Endodermal cell (in vitro differentiated cells): ENCODE measurements at regions not wholly inside any gene's neighbourhood (a gene's known extent, or its start where the extent isn't known, plus 50 kb on each side); places are given as distances from the start of the nearest gene placed in this dataset.

ENCODE experiments used
- DNase-seq: peaks from one replicate; pipeline ENCODE4 v3.0.0-alpha.2; 2017
- H3K27ac ChIP-seq: 2 replicates; pipeline ENCODE4 v1.5.1; 2013; ENCODE audit warnings: mild to moderate bottlenecking, low read depth, low read length, moderate library complexity
- H3K27me3 ChIP-seq: 2 replicates; pipeline ENCODE4 v1.6.1; 2013; ENCODE audit warnings: mild to moderate bottlenecking, low read length, moderate library complexity; ENCODE audit not compliant: insufficient read depth, control insufficient read depth, poor library complexity, severe bottlenecking
- H3K36me3 ChIP-seq: 2 replicates; pipeline ENCODE4 v1.7.0; 2013; ENCODE audit warnings: mild to moderate bottlenecking, low read length, moderate library complexity; ENCODE audit not compliant: control insufficient read depth, insufficient read depth
- H3K4me1 ChIP-seq: one replicate; pipeline ENCODE4 v1.7.0; 2013; ENCODE audit warnings: low read length; ENCODE audit not compliant: control insufficient read depth, insufficient read depth
- H3K4me3 ChIP-seq: 2 replicates; pipeline ENCODE4 v1.5.1; 2013; ENCODE audit warnings: mild to moderate bottlenecking, low read length, moderate library complexity
- H3K9ac ChIP-seq: 2 replicates; pipeline ENCODE4 v1.6.1; 2013; ENCODE audit warnings: mild to moderate bottlenecking, low read length, moderate library complexity; ENCODE audit not compliant: poor library complexity, severe bottlenecking; ENCODE audit errors: extremely low read depth
- H3K9me3 ChIP-seq: 2 replicates; pipeline ENCODE4 v1.6.1; 2013; ENCODE audit warnings: mild to moderate bottlenecking, low read length, moderate library complexity; ENCODE audit not compliant: control insufficient read depth
- H3K27ac Mint-ChIP-seq: 2 replicates; pipeline ENCODE4 v1.8.0; 2020; ENCODE audit warnings: mixed read lengths
- H3K27me3 Mint-ChIP-seq: 2 replicates; pipeline ENCODE4 v1.8.0; 2021; ENCODE audit warnings: mild to moderate bottlenecking, mixed read lengths; ENCODE audit not compliant: insufficient read depth
- H3K36me3 Mint-ChIP-seq: 2 replicates; pipeline ENCODE4 v1.8.0; 2020; ENCODE audit warnings: low read depth, mixed read lengths
- H3K4me1 Mint-ChIP-seq: 2 replicates; pipeline ENCODE4 v1.8.0; 2020; ENCODE audit warnings: mixed read lengths
- H3K4me3 Mint-ChIP-seq: 2 replicates; pipeline ENCODE4 v1.8.0; 2020; ENCODE audit warnings: mild to moderate bottlenecking, moderate library complexity, mixed read lengths
- H3K9me3 Mint-ChIP-seq: 2 replicates; pipeline ENCODE4 v1.8.0; 2020; ENCODE audit warnings: mild to moderate bottlenecking, mixed read lengths
- CTCF ChIP-seq: fragments of 200-600 bp; sonication (generic); conservative IDR thresholded peaks from 2 replicates; pipeline ENCODE4 v1.5.0; 2021; ENCODE audit warnings: antibody characterized with exemption, mild to moderate bottlenecking
- WGBS, 2 experiments: methylation state at CpG; one replicate each; pipeline versions ENCODE4 v1.1.5 to v1.1.7; 2013; ENCODE audit warnings: missing lambda C conversion rate in 2 of 2, mixed read lengths in 1 of 2; ENCODE audit not compliant: insufficient coverage in 1 of 2, insufficient read length in 1 of 2; 5-methylcytosine and 5-hydroxymethylcytosine counted together

- Histone ChIP-seq H3K27me3 (no peaks in the 10 kb centered on the region), H3K4me3 (no peak overlapping the region), H3K27ac (no peak overlapping the region), H3K9ac (no peak overlapping the region), H3K4me1 (no peaks in the 10 kb centered on the region), H3K9me3 (no peaks in the 10 kb centered on the region), H3K36me3 (no peaks in the 10 kb centered on the region)
- Mint-ChIP-seq H3K36me3 (no peaks in the 10 kb centered on the region), H3K27ac (no peak overlapping the region), H3K4me3 (no peak overlapping the region), H3K4me1 (peaks cover 1% of the 10 kb centered on the region), H3K27me3 (no peaks in the 10 kb centered on the region), H3K9me3 (no peaks in the 10 kb centered on the region)
- TF ChIP-seq CTCF: no peak
- no peak for DNase-seq
Measured at GRCh38 chr9:80701061-80701460, 988.3 kb downstream of the TLE1 start.

- WGBS, 2 experiments: 77% methylated on average over 2 of the region's 2 CpGs; no CpG with 5 or more reads in 1 of the 2 experiments
- Histone ChIP-seq H3K27me3 (no peaks in the 10 kb centered on the region), H3K9ac (no peak overlapping the region), H3K36me3 (no peaks in the 10 kb centered on the region), H3K27ac (peak overlapping the region; percentile 9), H3K9me3 (no peaks in the 10 kb centered on the region), H3K4me1 (no peaks in the 10 kb centered on the region), H3K4me3 (no peak overlapping the region)
- Mint-ChIP-seq H3K4me3 (no peak overlapping the region), H3K27ac (no peak overlapping the region), H3K9me3 (no peaks in the 10 kb centered on the region), H3K4me1 (peaks cover 1% of the 10 kb centered on the region), H3K27me3 (no peaks in the 10 kb centered on the region), H3K36me3 (no peaks in the 10 kb centered on the region)
- no peak for TF ChIP-seq CTCF
- no peak for DNase-seq
Measured at GRCh38 chr9:80699511-80699998, 989.8 kb downstream of the TLE1 start.

- no peak overlapping the region for H3K9ac ChIP-seq
- H3K4me3 ChIP-seq: no peak overlapping the region
- H3K9me3 ChIP-seq: no peaks in the 10 kb centered on the region
- no peaks in the 10 kb centered on the region for H3K27me3 ChIP-seq
- Mint-ChIP-seq H3K36me3 (no peaks in the 10 kb centered on the region), H3K9me3 (no peaks in the 10 kb centered on the region), H3K4me1 (peaks cover 1% of the 10 kb centered on the region), H3K4me3 (no peak overlapping the region), H3K27me3 (no peaks in the 10 kb centered on the region), H3K27ac (no peak overlapping the region)
- H3K4me1 ChIP-seq: no peaks in the 10 kb centered on the region
- peak overlapping the region; percentile 9 for H3K27ac ChIP-seq
- DNase-seq: no peak
- 93% methylated on average over 2 of the region's 2 CpGs for WGBS, 2 experiments
- no peaks in the 10 kb centered on the region for H3K36me3 ChIP-seq
- no peak for TF ChIP-seq CTCF
Measured at GRCh38 chr9:80698725-80699410, 990.5 kb downstream of the TLE1 start.
